Central memory CD4-positive, alpha-beta T cell (primary cell): ENCODE measurements at regions not wholly inside any gene's neighbourhood (a gene's known extent, or its start where the extent isn't known, plus 50 kb on each side); places are given as distances from the start of the nearest gene placed in this dataset.

Source experiments
- DNase-seq: peaks from one replicate; pipeline ENCODE4 v3.0.0; 2022

DNA sequence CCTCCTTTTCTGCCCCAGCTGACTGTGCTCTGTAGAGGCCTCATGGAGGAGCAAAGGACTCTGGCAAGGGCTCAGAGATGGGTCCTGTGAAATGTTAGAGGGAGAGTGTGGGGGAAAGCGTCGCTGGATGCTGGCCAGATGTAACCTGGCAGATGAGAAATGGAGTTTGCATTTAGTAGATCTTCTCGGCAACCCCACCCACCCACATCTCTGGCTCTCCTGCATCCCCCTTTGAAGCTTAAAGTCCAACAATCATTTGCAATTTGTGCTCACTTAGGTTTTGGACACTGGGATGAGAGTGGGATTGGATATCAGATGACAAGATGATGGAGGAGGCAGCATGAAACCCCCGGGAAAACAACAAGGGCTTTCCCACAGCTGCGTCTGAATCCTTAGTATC, 523.6 kb upstream of the MCTP2 start:
- no peak for DNase-seq

DNA sequence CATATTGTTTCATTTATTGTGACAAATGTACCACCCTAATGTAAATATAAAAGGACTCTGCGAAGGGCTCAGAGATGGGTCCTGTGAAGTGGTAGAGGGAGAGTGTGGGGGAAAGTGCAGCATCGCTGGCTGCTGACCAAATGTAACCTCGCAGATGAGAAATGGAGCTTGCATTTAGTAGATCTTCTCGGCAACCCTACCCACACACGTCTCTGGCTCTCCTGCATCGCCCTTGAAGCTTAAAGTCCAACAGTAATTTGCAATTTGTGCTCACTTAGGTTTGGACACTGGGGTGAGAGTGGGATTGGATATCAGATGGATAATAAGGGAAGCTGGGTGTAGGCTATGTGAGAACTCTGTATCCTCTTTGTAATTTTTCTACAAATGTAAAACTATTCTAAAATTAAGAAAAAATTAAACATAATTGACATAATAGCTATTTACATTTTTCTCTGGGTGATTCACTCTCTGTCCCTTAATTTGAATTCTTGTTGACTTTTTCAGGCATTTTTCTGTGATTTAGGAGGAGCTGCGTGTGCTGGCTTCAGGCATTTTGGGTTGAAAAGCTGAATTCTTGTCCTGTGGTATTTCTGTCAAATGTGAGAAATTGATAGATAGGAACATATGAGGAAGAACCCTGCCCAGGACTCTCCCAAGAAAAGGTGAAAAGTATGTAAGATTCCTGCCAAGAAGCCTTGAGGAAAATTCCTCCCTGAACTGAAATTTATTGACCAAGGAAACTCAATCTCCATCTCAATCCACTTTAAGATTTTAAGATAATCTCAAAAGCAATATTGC, 524.7 kb upstream of the MCTP2 start:
- no peak for DNase-seq

DNA sequence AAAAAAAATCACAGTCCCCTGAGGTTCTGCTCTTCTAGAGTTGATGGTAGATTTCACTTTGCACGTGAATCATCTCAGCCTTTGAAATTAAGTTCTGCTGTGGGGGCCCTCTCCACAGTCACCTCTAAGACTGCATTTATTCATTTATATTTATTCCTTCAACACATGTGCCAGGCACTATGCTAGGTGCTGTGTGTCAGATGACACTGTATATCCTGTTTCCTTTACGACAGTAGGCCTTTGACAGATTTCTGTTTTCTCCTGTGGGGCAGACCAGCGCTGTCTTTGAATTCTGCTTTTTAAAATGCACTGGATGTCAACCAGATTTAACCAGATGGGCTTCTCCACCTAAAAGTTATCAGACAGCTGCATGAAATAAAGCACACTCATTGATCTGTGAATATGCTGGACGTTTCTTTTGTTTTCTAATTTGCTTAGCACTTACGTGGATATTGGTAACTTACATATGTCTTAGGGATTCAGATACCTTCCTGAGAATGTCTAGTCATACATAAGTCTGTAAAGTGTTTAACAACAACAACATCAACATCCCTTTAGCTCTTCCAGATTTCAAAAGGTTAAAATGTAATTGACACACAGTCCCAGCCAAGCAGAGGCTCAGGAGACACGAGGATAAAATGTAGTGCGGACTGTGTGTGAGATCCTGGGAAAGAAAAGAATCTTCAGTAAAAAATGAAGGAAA, 525.5 kb upstream of the MCTP2 start:
- DNase-seq = no peak

DNA sequence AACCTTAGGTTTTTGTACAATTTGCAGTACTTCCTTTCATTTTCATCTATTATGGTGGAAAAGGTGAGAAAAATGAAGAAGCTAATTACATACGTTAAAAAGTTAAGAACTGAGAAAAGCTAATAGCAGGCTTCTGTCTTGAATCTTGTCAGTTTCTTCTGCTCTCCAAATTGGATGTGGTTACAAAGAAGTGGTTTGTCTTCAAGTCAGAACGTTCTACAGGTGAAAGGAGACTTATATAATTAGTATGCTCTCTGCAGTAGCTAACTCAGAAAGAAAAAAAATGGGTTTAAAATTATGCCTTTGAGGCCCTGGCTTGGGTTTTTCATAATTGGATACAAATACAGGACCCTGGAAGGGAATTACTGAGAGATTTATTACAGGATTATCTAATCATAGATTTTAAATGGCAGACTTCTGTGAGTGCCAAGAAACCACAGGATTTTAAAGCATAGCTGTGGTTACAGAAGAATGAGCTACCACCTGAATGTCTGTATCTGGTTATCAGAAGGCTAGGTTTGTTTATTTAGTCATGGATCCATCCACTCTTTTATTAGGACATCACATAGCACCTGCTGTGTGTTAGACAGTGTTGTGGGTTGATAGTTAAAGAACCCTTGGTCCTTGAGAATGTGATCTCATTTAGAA, 528.1 kb upstream of the MCTP2 start:
- DNase-seq = no peak

DNA sequence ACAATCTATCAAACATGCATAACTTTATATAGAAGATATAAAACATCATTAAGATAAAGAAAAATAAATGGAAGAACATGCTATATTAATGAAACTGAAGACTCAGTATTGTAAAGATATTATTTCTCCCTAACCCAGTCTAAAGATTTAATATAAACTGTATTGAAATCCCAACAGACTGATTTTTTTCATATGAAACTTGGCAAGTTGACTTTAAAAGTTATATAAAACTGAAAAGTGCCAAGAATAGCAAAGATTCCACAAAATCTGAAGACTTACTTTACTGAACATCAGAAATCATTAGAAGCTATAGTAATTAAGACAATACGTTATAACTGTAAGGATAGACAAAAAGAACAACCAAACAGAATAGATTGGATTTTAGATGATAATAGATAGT, 531.3 kb upstream of the MCTP2 start:
- DNase-seq = no peak

DNA sequence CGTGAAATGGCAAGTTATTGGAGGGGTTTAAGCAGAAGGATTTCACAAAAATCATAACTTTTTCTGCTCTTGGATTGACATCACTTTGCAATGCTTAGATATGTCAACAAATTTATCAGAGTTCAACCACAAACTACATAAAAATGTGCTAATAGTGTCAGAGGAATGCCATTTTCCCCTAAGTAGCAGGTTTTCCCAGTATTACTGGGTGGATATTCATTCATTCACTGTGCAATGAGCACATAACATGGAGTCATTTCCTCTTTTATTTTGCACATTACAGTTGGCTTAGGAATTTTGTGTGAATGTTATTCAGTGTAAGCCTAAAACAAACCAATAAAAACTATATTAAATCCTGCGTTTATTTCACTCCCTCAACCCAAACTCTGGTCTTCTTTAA, 537.3 kb upstream of the MCTP2 start:
- no peak for DNase-seq

DNA sequence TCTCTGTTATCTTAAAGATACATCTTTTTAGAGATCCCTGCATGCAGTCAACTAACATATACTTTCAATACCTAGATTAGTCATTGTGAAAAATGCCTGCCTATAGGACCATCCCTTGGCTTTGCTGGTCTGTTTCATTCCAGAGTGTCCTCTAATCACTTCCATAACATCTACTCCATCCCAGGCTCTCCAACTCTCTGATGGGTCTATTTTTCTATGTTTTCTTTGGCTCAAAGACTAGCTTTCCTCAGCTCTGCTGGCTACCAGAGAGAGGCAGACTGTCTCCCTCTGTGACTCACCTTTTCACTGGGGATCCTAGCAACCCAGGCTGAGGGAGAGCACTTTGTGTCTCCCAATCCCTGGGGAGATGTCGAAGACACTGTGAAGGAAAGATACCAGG, 547.7 kb upstream of the MCTP2 start:
- no peak for DNase-seq

DNA sequence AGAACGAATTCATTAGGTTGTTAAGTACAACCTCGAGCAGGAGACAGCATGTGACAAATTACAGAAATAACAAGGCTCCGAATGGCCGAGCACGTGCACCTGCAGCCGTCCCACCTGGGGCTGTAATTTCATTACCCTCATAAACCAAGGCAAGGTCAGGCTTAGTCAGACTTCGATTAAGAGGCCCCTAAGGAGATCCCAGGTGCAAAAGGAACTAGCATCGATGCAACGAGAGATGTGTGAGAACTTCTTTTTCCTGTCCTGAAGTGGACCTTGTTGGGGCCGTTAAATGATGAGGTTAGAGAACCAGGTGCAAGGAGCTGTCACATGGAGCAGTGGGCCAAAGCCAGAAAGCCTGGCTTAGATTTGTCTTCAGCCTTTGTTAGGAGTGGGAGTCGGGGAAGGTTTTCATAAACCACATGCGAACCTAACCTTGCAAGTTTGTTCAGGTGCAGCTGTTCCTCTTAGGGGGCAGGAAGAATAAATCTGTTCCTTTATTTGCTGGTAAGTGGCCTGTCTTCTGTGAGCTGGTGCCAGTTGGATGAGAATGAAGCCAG, 559.9 kb upstream of the MCTP2 start:
- no peak for DNase-seq

DNA sequence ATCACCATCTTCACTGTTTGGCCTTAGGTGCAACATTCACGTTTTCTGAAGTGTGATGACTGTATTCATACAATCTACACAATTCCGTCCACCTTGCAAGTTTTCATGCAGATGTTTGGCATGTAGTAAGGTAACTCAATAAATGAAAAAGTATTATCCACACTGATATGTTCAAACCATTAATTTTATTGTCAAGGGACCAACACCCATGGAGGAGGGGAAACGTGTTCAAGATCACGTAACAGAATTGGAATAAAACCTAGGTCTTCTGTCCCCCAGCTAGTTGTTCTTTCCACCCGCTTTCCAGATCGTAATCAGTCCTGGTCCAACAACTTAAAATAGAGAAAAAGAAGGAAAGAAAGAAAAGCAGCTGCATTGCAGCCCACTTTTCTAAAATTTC, 560.4 kb upstream of the MCTP2 start:
- DNase-seq = no peak

DNA sequence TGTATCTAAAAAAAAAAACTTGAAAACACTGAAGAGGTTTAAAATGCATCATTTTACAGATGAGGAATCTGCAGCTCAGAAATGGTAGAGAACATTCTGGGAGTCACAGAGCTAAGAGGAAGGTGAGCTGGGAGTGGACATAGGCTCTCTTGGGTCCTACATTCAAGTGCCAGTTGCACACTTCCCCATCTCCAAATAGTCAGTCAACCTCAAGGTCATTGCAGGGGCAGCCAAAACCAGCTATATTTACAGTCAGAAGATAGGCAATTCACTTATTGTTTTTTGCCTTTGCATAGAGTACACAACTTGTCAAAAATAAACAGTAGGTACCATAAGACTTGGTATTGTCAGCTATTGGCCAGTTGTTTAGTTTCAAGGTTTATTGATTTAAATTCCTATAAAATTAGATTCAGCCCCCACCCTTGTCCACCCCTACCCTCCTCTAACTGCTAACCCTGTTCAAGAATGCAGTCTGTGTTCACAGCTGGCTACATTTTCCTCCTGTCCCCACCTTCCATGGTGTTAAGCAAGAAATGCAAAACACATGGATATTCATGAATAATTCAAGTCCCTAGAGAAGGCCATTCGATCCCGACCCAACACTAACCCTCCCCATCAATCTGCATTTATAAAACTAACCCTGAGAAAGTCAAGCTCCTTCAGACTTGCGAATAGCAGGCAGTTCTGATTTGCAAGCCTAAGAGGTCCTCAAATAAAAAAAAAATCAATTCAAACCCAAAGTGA, 567.0 kb upstream of the MCTP2 start:
- DNase-seq = no peak

DNA sequence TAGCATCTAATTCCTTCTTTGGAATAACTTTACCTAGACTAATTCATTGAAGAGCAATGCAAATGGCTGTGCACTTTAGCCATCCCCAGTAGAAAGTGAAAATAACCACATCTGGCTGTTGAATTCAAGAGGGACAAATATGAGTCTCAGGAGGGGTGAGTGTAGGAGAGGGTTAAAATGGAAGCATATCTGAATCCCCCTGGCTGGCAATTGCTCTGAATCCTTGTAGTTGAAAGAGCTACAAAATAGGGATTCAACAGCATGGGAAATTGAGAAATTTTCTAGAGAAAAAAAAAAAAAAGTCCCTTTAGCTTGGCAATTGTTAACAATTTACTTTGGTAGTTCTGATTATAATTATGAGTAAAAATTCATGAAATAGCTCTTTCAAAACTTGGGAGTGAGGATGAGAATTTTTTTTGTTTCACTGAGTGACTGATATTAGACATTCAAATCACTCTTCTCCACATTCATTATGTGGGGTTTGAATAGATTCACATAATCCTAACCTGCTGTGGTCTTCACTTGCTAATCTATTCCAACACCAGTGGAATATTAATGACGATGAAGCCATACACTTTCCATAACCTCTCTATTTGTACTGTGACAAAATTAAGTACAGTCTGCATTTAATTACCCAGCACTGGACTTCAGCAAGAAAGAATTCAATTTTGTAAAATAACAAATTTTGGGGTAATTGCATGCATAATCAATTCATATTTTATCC, 569.0 kb upstream of the MCTP2 start:
- no peak for DNase-seq

DNA sequence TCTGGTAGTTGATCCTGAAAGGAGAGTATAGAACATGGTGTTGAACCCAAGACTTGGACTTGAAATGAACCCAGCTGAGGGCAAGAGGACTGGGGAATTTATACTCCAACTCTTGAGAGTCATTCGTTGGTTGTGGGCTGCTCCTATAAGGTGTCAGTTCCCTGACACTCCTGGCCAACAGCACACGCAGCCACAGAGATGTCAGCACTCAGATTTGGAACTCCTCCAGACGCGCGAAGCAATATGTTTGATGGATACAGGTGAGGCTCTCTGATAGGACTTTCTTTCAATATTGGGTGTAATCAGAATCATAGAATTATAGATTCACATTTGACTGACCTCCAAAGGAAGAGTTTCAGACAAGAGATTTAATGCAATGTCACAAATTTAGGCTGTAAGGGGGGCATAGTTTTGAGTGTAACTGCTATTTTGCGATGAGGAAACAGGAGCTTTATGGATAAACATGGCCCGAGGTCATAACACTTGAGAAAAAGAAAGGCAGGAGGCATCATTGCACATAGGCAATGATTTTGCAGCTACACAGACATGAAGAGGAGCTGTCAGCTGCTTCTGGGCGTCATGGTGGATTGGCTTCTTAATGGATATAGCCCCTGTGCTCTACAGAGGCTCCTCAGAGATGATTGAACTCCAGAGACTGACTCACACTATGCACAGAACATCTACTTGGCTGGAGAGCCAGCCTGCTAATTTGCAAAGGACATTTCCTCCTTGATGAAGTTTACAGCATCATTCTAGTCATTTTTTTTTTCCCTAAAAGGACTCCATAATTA, 569.2 kb upstream of the RGMA start:
- DNase-seq = no peak

DNA sequence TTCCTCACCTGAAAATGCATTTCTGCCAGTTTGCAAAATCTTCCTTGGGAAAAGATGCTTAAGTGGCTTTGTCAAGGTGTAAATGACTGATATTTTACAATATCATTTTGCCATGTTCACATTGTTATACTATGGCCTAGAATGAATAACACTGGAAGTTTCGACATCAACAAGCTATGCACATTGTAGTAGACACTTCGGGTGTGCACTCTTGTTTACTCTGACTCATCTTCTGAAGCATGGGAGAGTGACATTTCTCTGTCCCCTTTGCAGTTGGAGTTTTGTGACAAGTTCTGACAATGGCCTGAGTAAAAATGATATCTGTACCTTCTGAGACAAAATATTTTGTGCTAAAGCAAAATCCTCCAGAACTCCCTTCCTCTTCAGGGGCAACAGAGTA, 567.0 kb upstream of the RGMA start:
- no peak for DNase-seq

DNA sequence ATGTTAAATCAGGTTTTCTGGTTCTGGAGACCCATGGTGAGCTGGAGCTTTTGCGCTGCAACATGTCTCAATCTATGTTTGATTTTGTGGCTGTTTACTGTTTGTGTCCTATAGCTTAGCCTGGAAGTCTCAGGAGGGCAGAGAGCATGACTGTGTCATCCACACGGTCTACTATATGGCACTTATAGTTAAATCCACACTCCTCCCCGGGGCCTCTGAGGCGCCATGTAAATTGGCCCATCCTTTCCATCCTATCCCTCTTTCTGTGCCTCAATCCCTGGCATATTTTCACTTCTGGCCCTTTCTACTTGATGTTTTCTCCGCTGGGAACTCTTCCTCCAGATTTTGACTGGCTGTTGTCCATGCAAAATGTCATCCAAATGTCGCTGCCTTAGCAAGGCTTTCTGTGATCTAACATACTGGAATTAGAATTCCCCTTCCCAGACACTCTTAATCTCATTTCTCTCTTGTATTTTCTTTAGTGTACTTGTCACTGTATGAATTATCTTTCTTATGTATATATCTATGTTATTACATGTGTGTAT, 560.8 kb upstream of the RGMA start:
- DNase-seq = no peak

DNA sequence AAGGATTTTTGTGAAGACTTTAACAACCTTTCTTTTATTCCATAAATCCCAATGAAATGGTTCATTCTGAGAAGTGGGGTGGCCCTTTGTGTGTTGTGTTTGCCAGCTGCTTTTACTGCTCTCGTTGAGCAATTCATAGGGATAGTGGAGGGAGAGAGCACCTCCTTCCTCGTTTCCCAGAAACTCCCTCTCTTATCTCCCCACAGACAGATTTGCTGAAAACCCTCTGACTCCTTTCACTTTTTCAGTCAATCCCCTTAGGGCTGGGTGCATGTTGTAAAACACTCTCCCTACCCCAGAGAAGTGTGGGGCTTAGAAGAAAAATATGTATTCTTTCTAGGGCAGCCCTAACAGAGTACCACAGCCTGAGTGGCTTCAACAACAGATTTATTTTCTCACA, 557.2 kb upstream of the RGMA start:
- no peak for DNase-seq

DNA sequence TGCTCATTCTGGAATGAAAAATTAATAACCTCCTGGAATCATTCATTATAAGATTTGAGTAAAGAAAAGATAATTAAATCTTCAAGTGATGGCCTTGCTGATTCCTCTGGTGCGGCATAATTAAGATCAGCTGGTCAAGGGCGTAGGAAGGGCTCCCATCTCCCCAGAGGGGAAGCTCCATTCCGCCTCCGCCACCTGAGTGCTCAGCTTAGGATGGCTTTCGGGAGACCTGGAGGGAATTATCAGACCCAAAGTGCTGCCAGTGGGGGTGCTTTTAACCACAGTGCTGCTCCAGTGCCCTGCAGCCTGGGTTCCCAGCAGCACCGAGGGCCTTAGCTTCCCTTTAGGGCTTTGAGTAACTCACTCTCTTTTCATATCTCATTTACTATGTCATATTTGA, 556.6 kb upstream of the RGMA start:
- no peak for DNase-seq

DNA sequence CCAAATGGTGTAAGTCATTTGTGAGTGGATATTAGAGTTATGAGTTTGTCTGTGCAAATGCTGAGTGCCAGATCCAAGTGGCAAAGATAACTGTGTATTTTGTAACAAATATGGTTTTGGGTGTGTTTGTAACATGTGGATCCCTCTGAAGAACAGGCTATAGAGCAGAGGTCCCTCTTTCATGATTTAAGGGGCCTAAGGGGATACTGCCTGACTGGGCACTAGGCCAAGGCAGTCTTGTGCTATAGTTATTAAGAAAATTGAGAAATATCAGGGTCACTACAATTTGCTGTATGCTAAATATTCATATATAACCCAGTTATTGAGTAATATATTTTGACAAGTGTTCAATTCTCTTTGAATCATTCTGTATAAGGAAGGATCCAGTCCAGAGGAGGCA, 555.6 kb upstream of the RGMA start:
- no peak for DNase-seq

DNA sequence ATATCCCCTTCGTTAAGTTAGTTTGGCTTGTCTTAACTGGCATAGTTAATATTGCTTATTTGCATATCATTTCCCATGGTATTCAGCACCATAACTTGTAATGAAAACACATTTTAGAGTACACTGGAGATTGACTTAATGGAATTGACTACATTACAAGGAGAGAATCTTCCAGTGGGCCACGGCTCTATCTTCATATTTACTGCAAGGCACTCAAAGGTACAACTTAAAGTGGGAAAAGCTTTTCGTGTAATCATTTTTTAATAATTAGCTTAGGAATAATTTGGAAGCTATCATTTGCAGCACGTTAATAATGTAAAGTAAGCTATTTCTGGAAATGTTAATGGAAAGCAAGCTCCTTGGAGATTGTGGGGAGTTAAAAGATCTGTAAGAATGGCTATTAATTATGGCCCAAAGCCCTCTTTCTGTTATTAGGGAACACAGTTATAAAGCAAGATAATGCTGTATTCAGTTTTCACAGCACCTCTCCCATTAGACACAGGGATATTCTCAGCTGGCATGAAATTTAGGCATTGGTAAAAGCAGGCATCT, 551.5 kb upstream of the RGMA start:
- DNase-seq = no peak

DNA sequence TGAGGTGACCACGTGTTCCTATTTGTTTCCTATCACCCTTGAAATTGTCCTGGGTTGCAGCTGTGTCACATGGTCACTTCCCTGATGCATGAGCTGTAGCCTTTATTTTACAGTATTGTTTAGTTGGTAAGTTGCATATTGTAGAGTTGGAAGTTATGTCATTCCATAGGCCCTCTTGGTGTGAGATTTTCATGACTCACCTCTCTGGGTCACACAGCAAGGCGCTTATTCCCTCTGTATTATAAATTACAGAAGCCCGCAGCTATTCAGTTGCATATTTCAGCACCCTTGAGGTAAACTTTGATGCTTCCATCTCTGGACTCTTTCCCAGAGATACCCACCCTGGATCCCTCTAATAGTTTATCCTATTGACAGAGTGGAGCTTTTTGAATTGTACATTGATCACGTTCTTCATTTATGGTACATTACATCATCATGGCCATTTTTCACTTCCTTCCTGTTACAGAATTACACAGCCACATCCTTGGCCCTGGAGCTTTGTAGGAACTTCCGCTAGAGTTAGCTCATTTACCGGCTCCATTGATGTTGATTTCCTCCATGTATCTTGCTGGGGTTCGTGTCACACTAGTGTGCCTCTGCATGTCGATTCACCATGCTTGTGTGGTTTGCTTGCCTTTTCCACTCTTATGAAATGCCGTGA, 543.1 kb upstream of the RGMA start:
- no peak for DNase-seq

DNA sequence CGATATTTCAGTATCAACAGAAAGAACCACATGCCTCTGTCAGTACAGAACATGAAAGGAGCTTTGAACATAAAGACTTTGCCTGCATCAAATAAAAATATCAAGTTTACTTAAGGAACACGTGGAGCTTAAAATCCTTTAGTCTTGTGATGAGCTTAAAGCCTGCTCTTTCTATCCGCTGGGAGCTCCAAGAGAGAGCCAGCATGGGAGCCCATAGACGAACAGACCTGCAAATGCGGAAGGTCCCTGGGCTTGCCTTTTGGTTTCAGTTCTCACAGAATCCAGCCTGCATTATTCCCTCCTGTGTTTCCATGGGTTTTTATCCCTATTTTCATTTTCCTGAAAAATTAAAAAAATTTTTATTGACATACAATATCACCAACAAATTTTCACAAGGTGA, 530.6 kb upstream of the RGMA start:
- no peak for DNase-seq
